MM.1S (cell line): ENCODE measurements at regions not wholly inside any gene's neighbourhood (a gene's known extent, or its start where the extent isn't known, plus 50 kb on each side); places are given as distances from the start of the nearest gene placed in this dataset.

Source experiments
- DNase-seq: peaks from one replicate; pipeline ENCODE4 v3.0.0-alpha.2; 2015
- H2AFZ ChIP-seq: fragments of 300-600 bp; sonication (generic); 2 replicates; pipeline ENCODE4 v1.6.0; 2016; ENCODE audit warnings: antibody characterized with exemption, low read length
- H3F3A ChIP-seq: fragments of 300-600 bp; sonication (generic); 2 replicates; pipeline ENCODE4 v1.6.1; 2016; ENCODE audit warnings: mild to moderate bottlenecking, antibody characterized with exemption, low read length, moderate library complexity, mixed read lengths; ENCODE audit not compliant: insufficient read depth
- H3K27ac ChIP-seq: fragments of 300-600 bp; sonication (generic); 2 replicates; pipeline ENCODE4 v1.5.1; 2016; ENCODE audit warnings: mild to moderate bottlenecking, low read length
- H3K27me3 ChIP-seq: fragments of 300-600 bp; sonication (generic); replicated peaks from 2 replicates; pipeline ENCODE4 v1.6.0; 2016; ENCODE audit warnings: low read length; ENCODE audit not compliant: insufficient read depth
- H3K36me3 ChIP-seq: fragments of 300-600 bp; sonication (generic); replicated peaks from 2 replicates; pipeline ENCODE4 v1.6.1; 2016; ENCODE audit warnings: mild to moderate bottlenecking, low read length, mixed read lengths; ENCODE audit not compliant: insufficient read depth
- H3K4me1 ChIP-seq: fragments of 300-600 bp; sonication (generic); 2 replicates; pipeline ENCODE4 v1.6.1; 2016; ENCODE audit warnings: low read length, mixed read lengths
- H3K4me2 ChIP-seq: fragments of 300-600 bp; sonication (generic); 2 replicates; pipeline ENCODE4 v1.6.0; 2016; ENCODE audit warnings: low read depth, low read length
- H3K4me3 ChIP-seq: fragments of 300-600 bp; sonication (generic); 2 replicates; pipeline ENCODE4 v1.5.1; 2016; ENCODE audit warnings: low read length, mixed read lengths
- H3K79me2 ChIP-seq: fragments of 300-600 bp; sonication (generic); 2 replicates; pipeline ENCODE4 v1.6.1; 2016; ENCODE audit warnings: mixed run types, low read length, mixed read lengths
- H3K9ac ChIP-seq: fragments of 300-600 bp; sonication (generic); 2 replicates; pipeline ENCODE4 v1.6.1; 2016; ENCODE audit warnings: low read length, mixed read lengths
- H3K9me2 ChIP-seq: fragments of 300-600 bp; sonication (generic); replicated peaks from 2 replicates; pipeline ENCODE4 v1.6.1; 2016; ENCODE audit warnings: mild to moderate bottlenecking, low read length, mixed read lengths; ENCODE audit not compliant: insufficient read depth
- H3K9me3 ChIP-seq: fragments of 300-600 bp; sonication (generic); replicated peaks from 2 replicates; pipeline ENCODE4 v1.6.1; 2016; ENCODE audit warnings: mild to moderate bottlenecking, low read length, mixed read lengths; ENCODE audit not compliant: insufficient read depth
- H4K20me1 ChIP-seq: fragments of 300-600 bp; sonication (generic); 2 replicates; pipeline ENCODE4 v1.6.1; 2016; ENCODE audit warnings: mild to moderate bottlenecking, low read length, moderate library complexity, mixed read lengths; ENCODE audit not compliant: insufficient read depth
- CTCF ChIP-seq: fragments of 300-600 bp; sonication (generic); IDR thresholded peaks from 2 replicates; pipeline ENCODE4 v1.5.1; 2016; ENCODE audit warnings: antibody characterized with exemption, low read length, mixed read lengths
- EZH2 ChIP-seq: fragments of 300-600 bp; sonication (generic); optimal IDR thresholded peaks from 2 replicates; pipeline ENCODE3; 2017; ENCODE audit warnings: low read depth, mild to moderate bottlenecking, antibody characterized with exemption, low read length, mixed read lengths
- EZH2phosphoT487 ChIP-seq: fragments of 300-600 bp; sonication (generic); IDR thresholded peaks from 2 replicates; pipeline ENCODE4 v1.6.1; 2018; ENCODE audit warnings: antibody characterized with exemption, low read length

DNA sequence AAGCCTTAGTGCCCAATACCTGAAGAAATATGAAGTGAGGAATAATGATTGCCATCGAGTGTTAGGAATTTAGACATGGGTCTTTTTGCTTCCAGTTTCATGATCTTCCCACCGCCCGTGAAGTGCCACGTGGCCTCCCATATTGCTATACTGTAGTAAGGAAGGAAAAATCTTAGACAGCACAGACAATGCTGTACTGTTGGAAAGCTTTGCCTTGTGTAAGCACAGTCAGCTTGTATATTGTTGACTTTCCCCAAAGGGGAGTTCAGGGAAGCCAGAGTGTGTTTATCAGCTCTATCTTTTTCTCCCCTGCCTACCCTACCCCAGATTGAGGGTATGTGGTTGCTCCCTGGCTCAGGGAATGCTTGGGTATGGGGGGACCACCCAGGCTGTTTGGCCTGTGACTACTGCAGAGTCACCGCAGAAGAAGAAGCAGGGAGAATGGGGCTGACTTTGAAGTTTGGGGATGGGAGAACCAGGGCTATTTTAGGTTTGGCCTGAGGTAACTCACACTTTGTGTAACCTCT is 161.8 kb upstream of the MEF2C start:
- Histone ChIP-seq H3K4me3 (no peak overlapping the region), H2AFZ (no peak overlapping the region), H3K79me2 (no peaks in the 10 kb centered on the region), H3K27me3 (no peaks in the 10 kb centered on the region), H3F3A (no peaks in the 10 kb centered on the region), H4K20me1 (no peaks in the 10 kb centered on the region), H3K9ac (no peak overlapping the region), H3K36me3 (no peaks in the 10 kb centered on the region), H3K27ac (no peak overlapping the region), H3K4me2 (no peak overlapping the region), H3K9me3 (no peaks in the 10 kb centered on the region), H3K4me1 (no peaks in the 10 kb centered on the region), H3K9me2 (no peaks in the 10 kb centered on the region)
- no peak for TF ChIP-seq EZH2phosphoT487
- no peak for TF ChIP-seq CTCF
- TF ChIP-seq EZH2: no peak
- DNase-seq: no peak

GRCh38 chr5:89043676-89044075 is 160.7 kb upstream of the MEF2C start:
- H3K9ac ChIP-seq: no peak overlapping the region
- TF ChIP-seq CTCF: no peak
- no peak for TF ChIP-seq EZH2phosphoT487
- no peak for TF ChIP-seq EZH2

GRCh38 chr5:89042746-89043145 is 159.8 kb upstream of the MEF2C start:
- no peaks in the 10 kb centered on the region for H3K9me3 ChIP-seq
- no peak overlapping the region for H3K9ac ChIP-seq
- no peak overlapping the region for H3K27ac ChIP-seq
- H2AFZ ChIP-seq: no peak overlapping the region
- no peak overlapping the region for H3K4me2 ChIP-seq
- DNase-seq: no peak
- no peaks in the 10 kb centered on the region for H3F3A ChIP-seq
- no peak overlapping the region for H3K4me3 ChIP-seq
- H4K20me1 ChIP-seq: no peaks in the 10 kb centered on the region
- no peaks in the 10 kb centered on the region for H3K4me1 ChIP-seq
- TF ChIP-seq EZH2 (no peak), EZH2phosphoT487 (no peak), CTCF (no peak)
- H3K9me2 ChIP-seq: no peaks in the 10 kb centered on the region
- H3K79me2 ChIP-seq: no peaks in the 10 kb centered on the region
- H3K36me3 ChIP-seq: no peaks in the 10 kb centered on the region
- H3K27me3 ChIP-seq: no peaks in the 10 kb centered on the region

More at GRCh38 chr5:89043676-89044075, 160.7 kb upstream of the MEF2C start:
- H3K4me3 ChIP-seq: no peak overlapping the region
- peak; percentile 28 for DNase-seq
- no peaks in the 10 kb centered on the region for H3K4me1 ChIP-seq
- H3K9me2 ChIP-seq: no peaks in the 10 kb centered on the region
- H2AFZ ChIP-seq: no peak overlapping the region
- no peaks in the 10 kb centered on the region for H4K20me1 ChIP-seq
- H3K79me2 ChIP-seq: no peaks in the 10 kb centered on the region
- H3F3A ChIP-seq: no peaks in the 10 kb centered on the region
- H3K9me3 ChIP-seq: no peaks in the 10 kb centered on the region
- no peaks in the 10 kb centered on the region for H3K36me3 ChIP-seq
- H3K4me2 ChIP-seq: no peak overlapping the region
- H3K27me3 ChIP-seq: no peaks in the 10 kb centered on the region
- no peak overlapping the region for H3K27ac ChIP-seq
